MM.1S (cell line): ENCODE measurements at regions not wholly inside any gene's neighbourhood (a gene's known extent, or its start where the extent isn't known, plus 50 kb on each side); places are given as distances from the start of the nearest gene placed in this dataset.
"Not testable (repeated sequence)": the region's sequence is repeated elsewhere in the genome, so short reads cannot be mapped to it uniquely, and the experiment has no call there.

Experiments
- CTCF ChIP-seq: fragments of 300-600 bp; sonication (generic); IDR thresholded peaks from 2 replicates; pipeline ENCODE4 v1.5.1; 2016; ENCODE audit warnings: antibody characterized with exemption, low read length, mixed read lengths
- EZH2phosphoT487 ChIP-seq: fragments of 300-600 bp; sonication (generic); IDR thresholded peaks from 2 replicates; pipeline ENCODE4 v1.6.1; 2018; ENCODE audit warnings: antibody characterized with exemption, low read length

- not testable (repeated sequence) for TF ChIP-seq CTCF, EZH2phosphoT487
Measured at GRCh38 chr9:7626571-7627029, 173.0 kb downstream of the DMAC1 start.
